Gastrocnemius medialis (tissue), 4 donors: ENCODE measurements at regions not wholly inside any gene's neighbourhood (a gene's known extent, or its start where the extent isn't known, plus 50 kb on each side); places are given as distances from the start of the nearest gene placed in this dataset.

Experiments used
- POLR2A ChIP-seq, 2 donors: fragments of 450-650 bp; IDR thresholded peaks; one replicate each; pipeline ENCODE4 v1.6.1; 2017; ENCODE audit warnings: antibody characterized with exemption in 2 of 2, mild to moderate bottlenecking in 2 of 2, moderate library complexity in 2 of 2
- TF ChIP-seq, protein P1 (sequence below), 5 experiments: fragments of 450-650 bp in 3 of 5; fragments of 200-600 bp in 2 of 5; sonication (generic) in 2 of 5; IDR thresholded peaks in 4 of 5; conservative IDR thresholded peaks in 1 of 5; 1 replicate in 4 of 5; 2 replicates in 1 of 5; pipeline ENCODE4 v1.5.1; 2016 to 2019; ENCODE audit warnings: antibody characterized with exemption in 5 of 5, mild to moderate bottlenecking in 3 of 5, moderate library complexity in 3 of 5

- TF ChIP-seq POLR2A (IDR thresholded peaks at IDR 0.05) = no peak
- TF ChIP-seq, protein P1, sequence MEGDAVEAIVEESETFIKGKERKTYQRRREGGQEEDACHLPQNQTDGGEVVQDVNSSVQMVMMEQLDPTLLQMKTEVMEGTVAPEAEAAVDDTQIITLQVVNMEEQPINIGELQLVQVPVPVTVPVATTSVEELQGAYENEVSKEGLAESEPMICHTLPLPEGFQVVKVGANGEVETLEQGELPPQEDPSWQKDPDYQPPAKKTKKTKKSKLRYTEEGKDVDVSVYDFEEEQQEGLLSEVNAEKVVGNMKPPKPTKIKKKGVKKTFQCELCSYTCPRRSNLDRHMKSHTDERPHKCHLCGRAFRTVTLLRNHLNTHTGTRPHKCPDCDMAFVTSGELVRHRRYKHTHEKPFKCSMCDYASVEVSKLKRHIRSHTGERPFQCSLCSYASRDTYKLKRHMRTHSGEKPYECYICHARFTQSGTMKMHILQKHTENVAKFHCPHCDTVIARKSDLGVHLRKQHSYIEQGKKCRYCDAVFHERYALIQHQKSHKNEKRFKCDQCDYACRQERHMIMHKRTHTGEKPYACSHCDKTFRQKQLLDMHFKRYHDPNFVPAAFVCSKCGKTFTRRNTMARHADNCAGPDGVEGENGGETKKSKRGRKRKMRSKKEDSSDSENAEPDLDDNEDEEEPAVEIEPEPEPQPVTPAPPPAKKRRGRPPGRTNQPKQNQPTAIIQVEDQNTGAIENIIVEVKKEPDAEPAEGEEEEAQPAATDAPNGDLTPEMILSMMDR (IDR thresholded peaks at IDR 0.05 in 4 of 5, conservative IDR thresholded peaks at IDR 0.05 in 1 of 5) = no peak
Measured at GRCh38 chr10:46225597-46225996, 61.2 kb upstream of the ANTXRL start.
